GM21619 (cell line): ENCODE measurements at regions not wholly inside any gene's neighbourhood (a gene's known extent, or its start where the extent isn't known, plus 50 kb on each side); places are given as distances from the start of the nearest gene placed in this dataset.

Experiments
- ATAC-seq: cut with Tn5 transposase; IDR thresholded peaks from one replicate; pipeline ENCODE4 v1.9.1; 2021; ENCODE audit not compliant: unreplicated experiment

- no peak for ATAC-seq
Observed at GRCh38 chr3:178302966-178303930, 233.0 kb upstream of the KCNMB2 start.

GRCh38 chr3:178304758-178305467 is 231.3 kb upstream of the KCNMB2 start:
- no peak for ATAC-seq

GRCh38 chr3:178306432-178307115 is 229.7 kb upstream of the KCNMB2 start:
- no peak for ATAC-seq

- no peak for ATAC-seq
Observed at GRCh38 chr3:178308771-178309170, 227.5 kb upstream of the KCNMB2 start.

- no peak for ATAC-seq
Observed at GRCh38 chr3:178310949-178311348, 225.3 kb upstream of the KCNMB2 start.

- ATAC-seq = no peak
Observed at GRCh38 chr3:178313716-178314115, 222.5 kb upstream of the KCNMB2 start.

- ATAC-seq = no peak
Observed at GRCh38 chr3:178318340-178318739, 217.9 kb upstream of the KCNMB2 start.

- no peak for ATAC-seq
Observed at GRCh38 chr3:178318941-178319816, 217.1 kb upstream of the KCNMB2 start.

- no peak for ATAC-seq
Observed at GRCh38 chr3:178320456-178321351, 215.5 kb upstream of the KCNMB2 start.

- no peak for ATAC-seq
Observed at GRCh38 chr3:178324356-178324755, 211.9 kb upstream of the KCNMB2 start.

GRCh38 chr3:178325330-178325729 is 210.9 kb upstream of the KCNMB2 start:
- no peak for ATAC-seq

- no peak for ATAC-seq
Observed at GRCh38 chr3:178329936-178330335, 206.3 kb upstream of the KCNMB2 start.

- no peak for ATAC-seq
Observed at GRCh38 chr3:178334239-178334638, 202.0 kb upstream of the KCNMB2 start.

- ATAC-seq = no peak
Observed at GRCh38 chr3:178336336-178336735, 199.9 kb upstream of the KCNMB2 start.

- no peak for ATAC-seq
Observed at GRCh38 chr3:178340506-178340905, 195.7 kb upstream of the KCNMB2 start.

GRCh38 chr3:178341636-178342035 is 194.6 kb upstream of the KCNMB2 start:
- no peak for ATAC-seq

- no peak for ATAC-seq
Observed at GRCh38 chr3:178342111-178342510, 194.1 kb upstream of the KCNMB2 start.

- ATAC-seq = no peak
Observed at GRCh38 chr3:178343433-178344038, 192.7 kb upstream of the KCNMB2 start.

- ATAC-seq = no peak
Observed at GRCh38 chr3:178345944-178346343, 190.3 kb upstream of the KCNMB2 start.
